GM18508 (cell line): ENCODE measurements at regions not wholly inside any gene's neighbourhood (a gene's known extent, or its start where the extent isn't known, plus 50 kb on each side); places are given as distances from the start of the nearest gene placed in this dataset.

Source experiments
- ATAC-seq: cut with Tn5 transposase; IDR thresholded peaks from one replicate; pipeline ENCODE4 v1.9.1; 2021; ENCODE audit warnings: moderate number of reproducible peaks; ENCODE audit not compliant: insufficient read depth, unreplicated experiment

- ATAC-seq: no peak
Measured at GRCh38 chr3:168288511-168289401, 193.0 kb upstream of the GOLIM4 start.

- ATAC-seq: no peak
Measured at GRCh38 chr3:168285506-168285905, 189.8 kb upstream of the GOLIM4 start.

GRCh38 chr3:168284728-168285127 lies 189.0 kb upstream of the GOLIM4 start:
- no peak for ATAC-seq

- no peak for ATAC-seq
Measured at GRCh38 chr3:168275662-168276061, 179.9 kb upstream of the GOLIM4 start.

GRCh38 chr3:168273917-168274316 lies 178.2 kb upstream of the GOLIM4 start:
- peak; percentile 68 for ATAC-seq

GRCh38 chr3:168273036-168273435 lies 177.3 kb upstream of the GOLIM4 start:
- ATAC-seq: no peak

GRCh38 chr3:168272343-168272985 lies 176.7 kb upstream of the GOLIM4 start:
- ATAC-seq: no peak

GRCh38 chr3:168271932-168272331 lies 176.2 kb upstream of the GOLIM4 start:
- no peak for ATAC-seq

GRCh38 chr3:168269001-168269400 lies 173.3 kb upstream of the GOLIM4 start:
- no peak for ATAC-seq

GRCh38 chr3:168267179-168267578 lies 171.5 kb upstream of the GOLIM4 start:
- ATAC-seq: no peak

- no peak for ATAC-seq
Measured at GRCh38 chr3:168266335-168266734, 170.6 kb upstream of the GOLIM4 start.

- no peak for ATAC-seq
Measured at GRCh38 chr3:168262887-168263286, 167.2 kb upstream of the GOLIM4 start.

GRCh38 chr3:168260859-168261258 lies 165.1 kb upstream of the GOLIM4 start:
- peak; percentile 94 for ATAC-seq

GRCh38 chr3:168251371-168251770 lies 155.6 kb upstream of the GOLIM4 start:
- peak; percentile 59 for ATAC-seq

- peak; percentile 27 for ATAC-seq
Measured at GRCh38 chr3:168250415-168250861, 154.7 kb upstream of the GOLIM4 start.

- peak; percentile 51 for ATAC-seq
Measured at GRCh38 chr3:168249550-168250414, 154.1 kb upstream of the GOLIM4 start.

GRCh38 chr3:168249205-168249549 lies 153.5 kb upstream of the GOLIM4 start:
- ATAC-seq: no peak

GRCh38 chr3:168248383-168249204 lies 152.9 kb upstream of the GOLIM4 start:
- ATAC-seq: no peak

GRCh38 chr3:168241156-168241555 lies 145.4 kb upstream of the GOLIM4 start:
- no peak for ATAC-seq

GRCh38 chr3:168239287-168239686 lies 143.6 kb upstream of the GOLIM4 start:
- ATAC-seq: no peak
